WTC11 (cell line): ENCODE measurements at regions not wholly inside any gene's neighbourhood (a gene's known extent, or its start where the extent isn't known, plus 50 kb on each side); places are given as distances from the start of the nearest gene placed in this dataset.

Experiments
- ATAC-seq: fragments of 200-7000 bp; cut with Tn5 transposase; 2 replicates; pipeline ENCODE4 v1.10.0; 2021; ENCODE audit warnings: mild to moderate bottlenecking, moderate library complexity
- CTCF ChIA-PET: fragments of 300-600 bp; sonication (Branson Sonifier 250); formaldehyde crosslinking; loops from one replicate; lab custom pipeline; 2021; ENCODE audit warnings: antibody characterized with exemption; lab: Charles Lee
- POLR2A ChIA-PET: fragments of 350-600 bp; sonication (Branson Sonifier 250); formaldehyde crosslinking; loops from one replicate; lab custom pipeline; 2021; ENCODE audit warnings: antibody characterized with exemption; lab: Charles Lee
- DNase-seq: peaks from one replicate; pipeline ENCODE4 v3.0.0; 2021; ENCODE audit warnings: low spot score
- H3K27ac Mint-ChIP-seq: 2 replicates; pipeline ENCODE4 v1.8.0; 2021; ENCODE audit warnings: mixed read lengths
- H3K27me3 Mint-ChIP-seq: 2 replicates; pipeline ENCODE4 v1.8.0; 2021; ENCODE audit warnings: low read depth, mild to moderate bottlenecking, moderate library complexity, mixed read lengths
- H3K36me3 Mint-ChIP-seq: 2 replicates; pipeline ENCODE4 v1.8.0; 2021; ENCODE audit warnings: mixed read lengths
- H3K4me1 Mint-ChIP-seq: 2 replicates; pipeline ENCODE4 v1.8.0; 2022; ENCODE audit warnings: mixed read lengths
- H3K4me3 Mint-ChIP-seq: 2 replicates; pipeline ENCODE4 v1.8.0; 2021; ENCODE audit warnings: mild to moderate bottlenecking, moderate library complexity, mixed read lengths
- H3K9me3 Mint-ChIP-seq: 2 replicates; pipeline ENCODE4 v1.8.0; 2021; ENCODE audit warnings: mixed read lengths
- ATF2 ChIP-seq: sonication (generic); formaldehyde crosslinking; IDR thresholded peaks from 2 replicates; pipeline ENCODE4 v1.8.1; 2022; ENCODE audit warnings: low read depth, missing genetic modification reagents, borderline replicate concordance
- CDX4 ChIP-seq: fragments of 250-450 bp; sonication (Bioruptor Pico); IDR thresholded peaks from 2 replicates; pipeline ENCODE4 v1.9.0; 2021; ENCODE audit warnings: moderate library complexity, mild to moderate bottlenecking, inconsistent platforms, borderline replicate concordance
- E2F1 ChIP-seq: sonication (generic); formaldehyde crosslinking; IDR thresholded peaks from 2 replicates; pipeline ENCODE4 v1.8.0; 2022; ENCODE audit warnings: mild to moderate bottlenecking, missing genetic modification reagents
- ELF4 ChIP-seq: sonication (generic); formaldehyde crosslinking; IDR thresholded peaks from 2 replicates; pipeline ENCODE4 v1.8.1; 2022; ENCODE audit warnings: low read depth, mild to moderate bottlenecking, moderate library complexity, missing genetic modification reagents
- ESRRA ChIP-seq: sonication (generic); formaldehyde crosslinking; IDR thresholded peaks from 2 replicates; pipeline ENCODE4 v1.8.1; 2022; ENCODE audit warnings: mild to moderate bottlenecking, missing genetic modification reagents, borderline replicate concordance
- FOXP1 ChIP-seq: sonication (generic); formaldehyde crosslinking; IDR thresholded peaks from 2 replicates; pipeline ENCODE4 v1.8.0; 2022; ENCODE audit warnings: missing genetic modification reagents, mild to moderate bottlenecking, moderate library complexity, borderline replicate concordance
- HMGA2 ChIP-seq: fragments of 250-450 bp; sonication (Bioruptor Pico); IDR thresholded peaks from 2 replicates; pipeline ENCODE4 v1.4.0; 2021; ENCODE audit warnings: mild to moderate bottlenecking, moderate library complexity
- IRF2 ChIP-seq: sonication (generic); formaldehyde crosslinking; IDR thresholded peaks from 2 replicates; pipeline ENCODE4 v1.8.0; 2022; ENCODE audit warnings: low read depth, missing genetic modification reagents, borderline replicate concordance
- KAT7 ChIP-seq: sonication (generic); formaldehyde crosslinking; IDR thresholded peaks from 2 replicates; pipeline ENCODE4 v1.8.1; 2023; ENCODE audit warnings: missing genetic modification reagents, mild to moderate bottlenecking, borderline replicate concordance
- MLX ChIP-seq: sonication (generic); formaldehyde crosslinking; IDR thresholded peaks from 2 replicates; pipeline ENCODE4 v1.8.1; 2023; ENCODE audit warnings: mild to moderate bottlenecking, missing genetic modification reagents, moderate library complexity
- NFATC4 ChIP-seq: fragments of 250-450 bp; sonication (Bioruptor Pico); IDR thresholded peaks from 2 replicates; pipeline ENCODE4 v1.9.0; 2021; ENCODE audit warnings: mild to moderate bottlenecking
- PRRX2 ChIP-seq: fragments of 250-450 bp; sonication (Bioruptor Pico); IDR thresholded peaks from 2 replicates; pipeline ENCODE4 v1.8.0; 2021; ENCODE audit warnings: mild to moderate bottlenecking
- RELA ChIP-seq: sonication (generic); formaldehyde crosslinking; IDR thresholded peaks from 2 replicates; pipeline ENCODE4 v1.8.1; 2022; ENCODE audit warnings: missing genetic modification reagents, mild to moderate bottlenecking, borderline replicate concordance
- RORB ChIP-seq: fragments of 250-450 bp; sonication (Bioruptor Pico); IDR thresholded peaks from 2 replicates; pipeline ENCODE4 v1.9.0; 2021; ENCODE audit warnings: mild to moderate bottlenecking
- SMAD4 ChIP-seq: sonication (generic); formaldehyde crosslinking; IDR thresholded peaks from 2 replicates; pipeline ENCODE4 v1.8.0; 2022; ENCODE audit warnings: mild to moderate bottlenecking, missing genetic modification reagents
- ZBTB21 ChIP-seq: sonication (generic); formaldehyde crosslinking; IDR thresholded peaks from 2 replicates; pipeline ENCODE4 v1.8.1; 2023; ENCODE audit warnings: mild to moderate bottlenecking, missing genetic modification reagents, borderline replicate concordance
- ZNF281 ChIP-seq: sonication (generic); formaldehyde crosslinking; IDR thresholded peaks from 2 replicates; pipeline ENCODE4 v1.8.0; 2023; ENCODE audit warnings: mild to moderate bottlenecking, missing genetic modification reagents
- ZSCAN18 ChIP-seq: fragments of 250-450 bp; sonication (Bioruptor Pico); IDR thresholded peaks from 2 replicates; pipeline ENCODE4 v2.1.2; 2022; ENCODE audit warnings: mild to moderate bottlenecking, moderate library complexity

- TF ChIP-seq ZNF281 (CRISPR knock-in tag) (no peak), PRRX2 (CRISPR knock-in tag) (no peak), ATF2 (no peak), ESRRA (CRISPR knock-in tag) (no peak), RORB (no peak), IRF2 (CRISPR knock-in tag) (no peak), MLX (CRISPR knock-in tag) (no peak), SMAD4 (CRISPR knock-in tag) (no peak), CDX4 (CRISPR knock-in tag) (no peak), NFATC4 (CRISPR knock-in tag) (no peak), RELA (CRISPR knock-in tag) (no peak), FOXP1 (no peak), ZBTB21 (CRISPR knock-in tag) (no peak)
These were observed 300.3 kb upstream of the CCDC54 start (continued) for GRCh38 chr3:107076946-107077345.

GRCh38 chr3:107077391-107077790, 299.8 kb upstream of the CCDC54 start:
- H3K27ac Mint-ChIP-seq = no peak overlapping the region
- no peak overlapping the region for H3K4me3 Mint-ChIP-seq
- TF ChIP-seq RELA (CRISPR knock-in tag) = no peak
- no peak for TF ChIP-seq KAT7 (CRISPR knock-in tag)
- no peak for TF ChIP-seq HMGA2 (CRISPR knock-in tag)
- no peak for TF ChIP-seq ZSCAN18 (CRISPR knock-in tag)
- TF ChIP-seq ELF4 (CRISPR knock-in tag) = no peak
- no peak for TF ChIP-seq E2F1 (CRISPR knock-in tag)
- no peak for TF ChIP-seq PRRX2 (CRISPR knock-in tag)
- TF ChIP-seq, all 79 proteins: peak for 0
- DNase-seq (no peak), ATAC-seq (no peak)
- peaks cover 4% of the 10 kb centered on the region; the same call in 1 of the 2 replicates for H3K4me1 Mint-ChIP-seq
- 0 out of 2 replicates have a peak, but pooled peaks cover 6% of the 10 kb centered on the region for H3K9me3 Mint-ChIP-seq
- H3K36me3 Mint-ChIP-seq = no peaks in the 10 kb centered on the region
- ChIA-PET CTCF (no interaction called here), POLR2A (no interaction called here)
- no peaks in the 10 kb centered on the region for H3K27me3 Mint-ChIP-seq
